ENCODE measurements at regions not wholly inside any gene's neighbourhood (a gene's known extent, or its start where the extent isn't known, plus 50 kb on each side); places are given as distances from the start of the nearest gene placed in this dataset.

DNA sequence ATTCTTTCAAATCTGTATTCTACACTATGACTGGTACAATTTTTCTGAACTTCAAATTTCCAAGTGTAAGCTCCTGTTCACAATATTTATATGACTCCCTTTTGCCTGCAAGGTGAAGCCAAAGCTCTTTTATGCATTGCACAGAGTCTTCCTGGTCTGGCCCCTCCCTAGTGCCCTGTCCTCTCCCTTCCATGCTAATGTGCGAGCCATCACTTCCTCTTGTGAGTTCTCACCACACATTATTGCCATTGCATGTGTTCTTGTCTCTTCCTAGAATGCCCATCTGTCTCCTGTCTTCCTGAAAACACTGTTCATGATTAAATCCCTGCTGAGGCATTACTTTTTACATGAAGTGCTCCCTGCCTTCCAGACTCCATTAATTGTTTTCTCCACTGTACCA lies 169.9 kb downstream of the MC4R start:
- no peaks in the 10 kb centered on the region for H3K4me1 ChIP-seq (ENCODE audit: control insufficient read depth, insufficient read depth, low read length)
- no peaks in the 10 kb centered on the region for H3K27me3 ChIP-seq (ENCODE audit: control insufficient read depth, insufficient read depth, low read length)
- no peak overlapping the region for H3K27ac ChIP-seq (ENCODE audit: low read depth, low read length)
- H3K36me3 ChIP-seq (ENCODE audit: control insufficient read depth, insufficient read depth, low read length) = no peaks in the 10 kb centered on the region
- no peaks in the 10 kb centered on the region for H3K9me3 ChIP-seq (ENCODE audit: control insufficient read depth, insufficient read depth, low read length)
- no peak overlapping the region for H3K9ac ChIP-seq (ENCODE audit: low read depth, low read length)
- H3K4me3 ChIP-seq (ENCODE audit: low read depth, low read length) = no peak overlapping the region

GRCh38 chr18:60200558-60200957 lies 172.0 kb downstream of the MC4R start:
- Histone ChIP-seq H3K36me3 (ENCODE audit: control insufficient read depth, insufficient read depth, low read length) (no peaks in the 10 kb centered on the region), H3K4me1 (ENCODE audit: control insufficient read depth, insufficient read depth, low read length) (no peaks in the 10 kb centered on the region), H3K9me3 (ENCODE audit: control insufficient read depth, insufficient read depth, low read length) (no peaks in the 10 kb centered on the region), H3K4me3 (ENCODE audit: low read depth, low read length) (no peak overlapping the region), H3K27me3 (ENCODE audit: control insufficient read depth, insufficient read depth, low read length) (no peaks in the 10 kb centered on the region), H3K9ac (ENCODE audit: low read depth, low read length) (no peak overlapping the region), H3K27ac (ENCODE audit: low read depth, low read length) (no peak overlapping the region)

DNA sequence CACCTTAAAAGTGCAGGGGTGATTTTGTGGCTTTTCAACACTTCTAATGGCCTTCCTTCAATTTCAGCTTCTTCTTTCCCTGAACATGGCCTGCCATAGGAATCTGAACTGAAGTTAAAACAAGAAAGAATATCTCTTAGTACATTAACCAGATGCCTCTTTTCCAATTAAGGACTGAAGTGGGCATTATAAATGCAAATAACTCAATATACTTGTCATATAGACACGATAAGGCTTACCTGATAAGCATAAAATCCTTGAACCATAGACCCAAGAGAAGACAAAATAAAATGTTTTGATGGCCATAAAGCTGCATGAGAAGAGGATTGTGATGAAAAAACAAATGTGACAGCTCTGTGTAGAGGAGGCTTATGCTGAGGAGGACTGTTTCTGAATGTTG lies 173.1 kb downstream of the MC4R start:
- no peaks in the 10 kb centered on the region for H3K9me3 ChIP-seq (ENCODE audit: control insufficient read depth, insufficient read depth, low read length)
- no peaks in the 10 kb centered on the region for H3K4me1 ChIP-seq (ENCODE audit: control insufficient read depth, insufficient read depth, low read length)
- H3K27me3 ChIP-seq (ENCODE audit: control insufficient read depth, insufficient read depth, low read length) = no peaks in the 10 kb centered on the region
- H3K9ac ChIP-seq (ENCODE audit: low read depth, low read length) = no peak overlapping the region
- no peak overlapping the region for H3K27ac ChIP-seq (ENCODE audit: low read depth, low read length)
- no peaks in the 10 kb centered on the region for H3K36me3 ChIP-seq (ENCODE audit: control insufficient read depth, insufficient read depth, low read length)
- H3K4me3 ChIP-seq (ENCODE audit: low read depth, low read length) = no peak overlapping the region

GRCh38 chr18:60197671-60198462 lies 174.7 kb downstream of the MC4R start:
- Histone ChIP-seq H3K4me3 (ENCODE audit: low read depth, low read length) (no peak overlapping the region), H3K9ac (ENCODE audit: low read depth, low read length) (no peak overlapping the region), H3K36me3 (ENCODE audit: control insufficient read depth, insufficient read depth, low read length) (no peaks in the 10 kb centered on the region), H3K9me3 (ENCODE audit: control insufficient read depth, insufficient read depth, low read length) (no peaks in the 10 kb centered on the region), H3K27me3 (ENCODE audit: control insufficient read depth, insufficient read depth, low read length) (no peaks in the 10 kb centered on the region), H3K27ac (ENCODE audit: low read depth, low read length) (no peak overlapping the region), H3K4me1 (ENCODE audit: control insufficient read depth, insufficient read depth, low read length) (peaks cover 8% of the 10 kb centered on the region; the same call in 1 of the 2 replicates)

- Histone ChIP-seq H3K27ac (ENCODE audit: low read depth, low read length) (no peak overlapping the region), H3K4me3 (ENCODE audit: low read depth, low read length) (no peak overlapping the region), H3K9ac (ENCODE audit: low read depth, low read length) (no peak overlapping the region), H3K4me1 (ENCODE audit: control insufficient read depth, insufficient read depth, low read length) (peaks cover 10% of the 10 kb centered on the region; the same call in 1 of the 2 replicates), H3K9me3 (ENCODE audit: control insufficient read depth, insufficient read depth, low read length) (no peaks in the 10 kb centered on the region), H3K36me3 (ENCODE audit: control insufficient read depth, insufficient read depth, low read length) (no peaks in the 10 kb centered on the region), H3K27me3 (ENCODE audit: control insufficient read depth, insufficient read depth, low read length) (no peaks in the 10 kb centered on the region)
These were observed 175.6 kb downstream of the MC4R start for GRCh38 chr18:60196836-60197606.

- Histone ChIP-seq H3K36me3 (ENCODE audit: control insufficient read depth, insufficient read depth, low read length) (no peaks in the 10 kb centered on the region), H3K4me1 (ENCODE audit: control insufficient read depth, insufficient read depth, low read length) (peaks cover 13% of the 10 kb centered on the region; the same call in 1 of the 2 replicates), H3K9me3 (ENCODE audit: control insufficient read depth, insufficient read depth, low read length) (no peaks in the 10 kb centered on the region), H3K27ac (ENCODE audit: low read depth, low read length) (no peak overlapping the region), H3K27me3 (ENCODE audit: control insufficient read depth, insufficient read depth, low read length) (no peaks in the 10 kb centered on the region), H3K4me3 (ENCODE audit: low read depth, low read length) (no peak overlapping the region), H3K9ac (ENCODE audit: low read depth, low read length) (no peak overlapping the region)
These were observed 178.8 kb downstream of the MC4R start for GRCh38 chr18:60193780-60194179.

DNA sequence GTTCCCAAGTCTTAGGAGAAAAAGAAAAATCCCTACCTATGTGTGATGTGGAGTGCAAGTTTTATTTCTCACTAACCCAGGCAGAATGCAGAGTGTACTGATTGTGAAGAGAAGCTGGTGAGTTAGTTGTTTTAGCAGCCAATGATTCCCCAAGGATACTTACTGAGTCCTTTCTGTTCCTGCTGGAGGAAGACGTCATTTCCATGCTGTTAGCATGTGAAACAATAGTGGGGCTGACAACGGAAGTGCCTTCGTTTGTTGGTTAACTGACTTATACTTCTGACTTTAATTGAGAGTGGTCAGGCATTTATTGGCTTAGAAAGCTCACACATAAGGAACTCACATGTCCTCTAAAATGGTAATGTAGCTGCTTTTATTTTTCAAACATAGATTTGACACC lies 180.6 kb downstream of the MC4R start:
- no peaks in the 10 kb centered on the region for H3K9me3 ChIP-seq (ENCODE audit: control insufficient read depth, insufficient read depth, low read length)
- H3K4me1 ChIP-seq (ENCODE audit: control insufficient read depth, insufficient read depth, low read length) = peaks cover 13% of the 10 kb centered on the region; the same call in 1 of the 2 replicates
- H3K27ac ChIP-seq (ENCODE audit: low read depth, low read length) = no peak overlapping the region
- H3K36me3 ChIP-seq (ENCODE audit: control insufficient read depth, insufficient read depth, low read length) = no peaks in the 10 kb centered on the region
- H3K9ac ChIP-seq (ENCODE audit: low read depth, low read length) = no peak overlapping the region
- H3K4me3 ChIP-seq (ENCODE audit: low read depth, low read length) = no peak overlapping the region
- no peaks in the 10 kb centered on the region for H3K27me3 ChIP-seq (ENCODE audit: control insufficient read depth, insufficient read depth, low read length)

DNA sequence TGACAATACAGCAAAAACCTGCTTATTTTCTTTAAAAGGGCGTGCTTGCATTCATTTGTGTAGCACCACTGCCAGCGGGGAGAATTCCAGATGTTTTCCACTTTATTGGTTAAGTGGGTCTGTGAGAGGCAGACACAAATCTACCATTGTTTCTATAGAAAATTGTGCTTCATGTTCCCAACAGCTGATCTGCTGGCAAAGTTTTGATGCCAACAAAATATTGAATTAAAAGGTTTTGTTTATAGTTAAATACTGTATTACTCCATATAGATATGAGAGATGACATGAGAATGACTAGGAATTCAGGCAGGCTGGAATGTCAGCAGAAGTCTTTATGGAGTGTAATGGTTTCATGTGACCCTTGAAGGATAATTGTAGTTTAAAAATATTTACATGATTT lies 182.7 kb downstream of the MC4R start:
- no peaks in the 10 kb centered on the region for H3K27me3 ChIP-seq (ENCODE audit: control insufficient read depth, insufficient read depth, low read length)
- peaks cover 13% of the 10 kb centered on the region; the same call in 1 of the 2 replicates for H3K4me1 ChIP-seq (ENCODE audit: control insufficient read depth, insufficient read depth, low read length)
- no peak overlapping the region for H3K4me3 ChIP-seq (ENCODE audit: low read depth, low read length)
- no peak overlapping the region for H3K9ac ChIP-seq (ENCODE audit: low read depth, low read length)
- H3K9me3 ChIP-seq (ENCODE audit: control insufficient read depth, insufficient read depth, low read length) = no peaks in the 10 kb centered on the region
- H3K36me3 ChIP-seq (ENCODE audit: control insufficient read depth, insufficient read depth, low read length) = no peaks in the 10 kb centered on the region
- H3K27ac ChIP-seq (ENCODE audit: low read depth, low read length) = no peak overlapping the region

- Histone ChIP-seq H3K27ac (ENCODE audit: low read depth, low read length) (no peak overlapping the region), H3K36me3 (ENCODE audit: control insufficient read depth, insufficient read depth, low read length) (no peaks in the 10 kb centered on the region), H3K4me3 (ENCODE audit: low read depth, low read length) (no peak overlapping the region), H3K27me3 (ENCODE audit: control insufficient read depth, insufficient read depth, low read length) (no peaks in the 10 kb centered on the region), H3K4me1 (ENCODE audit: control insufficient read depth, insufficient read depth, low read length) (peaks cover 10% of the 10 kb centered on the region; the same call in 1 of the 2 replicates), H3K9me3 (ENCODE audit: control insufficient read depth, insufficient read depth, low read length) (no peaks in the 10 kb centered on the region), H3K9ac (ENCODE audit: low read depth, low read length) (no peak overlapping the region)
These were observed 183.6 kb downstream of the MC4R start for GRCh38 chr18:60188958-60189357.

- Histone ChIP-seq H3K4me3 (ENCODE audit: low read depth, low read length) (no peak overlapping the region), H3K36me3 (ENCODE audit: control insufficient read depth, insufficient read depth, low read length) (no peaks in the 10 kb centered on the region), H3K27me3 (ENCODE audit: control insufficient read depth, insufficient read depth, low read length) (no peaks in the 10 kb centered on the region), H3K27ac (ENCODE audit: low read depth, low read length) (no peak overlapping the region), H3K9me3 (ENCODE audit: control insufficient read depth, insufficient read depth, low read length) (no peaks in the 10 kb centered on the region), H3K4me1 (ENCODE audit: control insufficient read depth, insufficient read depth, low read length) (no peaks in the 10 kb centered on the region; the same call in 1 of the 2 replicates), H3K9ac (ENCODE audit: low read depth, low read length) (no peak overlapping the region)
These were observed 190.4 kb downstream of the MC4R start for GRCh38 chr18:60182223-60182622.

DNA sequence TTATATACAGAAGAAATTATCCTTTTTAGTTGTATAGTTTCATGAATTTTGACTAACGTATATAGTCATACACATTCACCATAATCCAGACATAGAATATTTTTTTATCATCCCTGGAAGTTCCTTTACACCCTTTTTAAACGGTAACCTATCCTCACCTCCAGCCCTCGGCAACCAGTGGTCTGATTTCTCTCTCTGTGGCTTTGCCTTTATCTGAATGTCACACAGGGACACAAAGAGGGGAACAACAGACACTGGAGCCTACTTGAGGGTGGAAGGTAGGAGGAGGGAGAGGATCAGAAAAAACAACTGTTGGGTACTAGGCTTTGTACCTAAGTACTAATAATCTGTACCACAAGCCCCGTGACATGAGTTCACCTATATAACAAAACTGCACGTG lies 191.9 kb downstream of the MC4R start:
- Histone ChIP-seq H3K27me3 (ENCODE audit: control insufficient read depth, insufficient read depth, low read length) (no peaks in the 10 kb centered on the region), H3K4me1 (ENCODE audit: control insufficient read depth, insufficient read depth, low read length) (no peaks in the 10 kb centered on the region; the same call in 1 of the 2 replicates), H3K27ac (ENCODE audit: low read depth, low read length) (no peak overlapping the region), H3K4me3 (ENCODE audit: low read depth, low read length) (no peak overlapping the region), H3K9me3 (ENCODE audit: control insufficient read depth, insufficient read depth, low read length) (no peaks in the 10 kb centered on the region), H3K9ac (ENCODE audit: low read depth, low read length) (no peak overlapping the region), H3K36me3 (ENCODE audit: control insufficient read depth, insufficient read depth, low read length) (no peaks in the 10 kb centered on the region)
